GM12865 (cell line): ENCODE measurements at regions not wholly inside any gene's neighbourhood (a gene's known extent, or its start where the extent isn't known, plus 50 kb on each side); places are given as distances from the start of the nearest gene placed in this dataset.
"Not testable (repeated sequence)": the region's sequence is repeated elsewhere in the genome, so short reads cannot be mapped to it uniquely, and the experiment has no call there.

Experiments used
- DNase-seq: peaks from one replicate; pipeline ENCODE4 v3.0.0; 2010; ENCODE audit warnings: low read depth
- H3K4me3 ChIP-seq: 2 replicates; pipeline ENCODE4 v1.5.1; 2011; ENCODE audit warnings: mild to moderate bottlenecking, low read depth, low read length, control low read depth
- CTCF ChIP-seq: IDR thresholded peaks from 2 replicates; pipeline ENCODE4 v1.5.1; 2011; ENCODE audit warnings: low read length, control low read depth, low read depth, inconsistent platforms; ENCODE audit not compliant: insufficient read depth; ENCODE audit errors: missing control alignments

DNA sequence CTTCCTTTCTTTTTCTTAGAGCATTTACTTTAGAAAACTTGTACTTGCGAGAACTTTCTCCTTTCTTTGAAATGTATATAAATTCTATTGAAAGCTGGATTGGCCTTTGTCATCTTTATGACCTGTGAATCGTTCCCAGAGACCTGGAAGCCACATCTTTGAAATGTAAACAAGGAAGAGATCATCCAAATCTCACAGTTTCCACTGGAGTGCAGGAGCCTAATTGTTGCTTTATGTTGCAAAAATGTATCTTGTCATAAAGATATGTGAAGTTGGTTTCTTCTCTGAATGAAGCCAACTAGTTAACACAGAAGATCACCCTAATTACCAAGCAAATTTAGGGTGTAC lies 1101.8 kb downstream of the TAF11L14 start:
- DNase-seq = no peak
- H3K4me3 ChIP-seq = no peak overlapping the region
- TF ChIP-seq CTCF = no peak

DNA sequence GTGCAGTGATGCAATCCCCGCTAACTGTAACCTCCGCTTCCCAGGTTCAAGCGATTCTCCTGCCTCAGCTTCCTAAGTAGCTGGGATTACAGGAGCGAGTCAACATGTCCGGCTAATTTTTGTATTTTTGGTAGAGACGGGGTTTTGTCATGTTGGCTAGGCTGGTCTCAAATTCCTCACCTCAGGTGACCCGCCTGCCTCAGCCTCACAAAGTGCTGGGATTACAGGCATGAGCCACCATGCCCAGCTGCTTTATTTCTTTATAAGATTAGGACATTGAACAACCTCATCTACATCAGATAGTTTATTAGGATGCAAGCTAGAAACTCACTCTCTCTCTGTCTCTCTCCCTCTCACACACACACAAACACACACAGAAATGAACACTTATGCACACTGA lies 1102.5 kb downstream of the TAF11L14 start:
- H3K4me3 ChIP-seq, DNase-seq: not testable (repeated sequence)

- TF ChIP-seq CTCF = no peak
- no peak for DNase-seq
- no peak overlapping the region for H3K4me3 ChIP-seq
Measured at GRCh38 chr5:18740301-18740700, 1106.0 kb downstream of the TAF11L14 start.

DNA sequence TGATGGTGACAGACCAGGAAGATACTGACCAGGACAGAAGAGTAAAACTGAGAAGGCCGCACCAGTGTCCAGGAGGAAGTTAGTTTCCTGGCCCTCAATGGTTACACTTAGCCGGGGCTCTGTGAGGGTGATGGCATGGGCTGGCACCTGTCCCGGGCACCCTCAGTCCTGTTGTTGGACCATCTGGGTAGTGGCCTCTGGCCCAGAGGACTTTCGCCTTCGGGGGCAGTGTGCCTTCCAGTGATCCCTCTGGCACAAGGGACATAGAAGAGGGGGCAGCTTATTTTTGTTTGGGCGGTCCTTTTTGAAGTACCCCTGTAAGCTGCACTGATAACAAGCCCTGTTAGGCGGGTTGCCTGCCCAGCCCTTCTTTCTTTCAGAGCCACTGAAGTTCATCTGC lies 1108.6 kb downstream of the TAF11L14 start:
- DNase-seq = no peak
- TF ChIP-seq CTCF = no peak
- no peak overlapping the region for H3K4me3 ChIP-seq

DNA sequence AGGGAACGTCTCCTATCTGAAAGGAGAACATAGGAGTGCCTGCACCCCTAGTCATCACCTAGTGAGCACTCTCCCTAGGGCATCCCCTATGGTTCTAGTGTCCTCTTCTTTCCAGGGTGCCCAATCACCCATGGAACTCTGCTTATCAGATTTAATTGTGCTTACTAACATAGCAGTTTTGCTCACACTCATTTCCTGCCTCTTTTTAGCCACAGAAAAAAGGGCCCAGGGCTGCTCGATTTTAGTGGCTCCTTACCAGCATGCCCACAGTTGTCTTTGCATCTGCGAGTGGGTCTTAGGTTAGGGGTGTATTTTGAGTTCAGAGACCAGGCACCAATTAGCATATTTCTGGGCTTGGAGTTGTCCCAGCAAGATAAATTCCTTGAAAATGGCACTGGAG lies 1110.2 kb downstream of the TAF11L14 start:
- DNase-seq = peak; percentile 30
- TF ChIP-seq CTCF = no peak
- H3K4me3 ChIP-seq = peak overlapping the region; percentile 92

DNA sequence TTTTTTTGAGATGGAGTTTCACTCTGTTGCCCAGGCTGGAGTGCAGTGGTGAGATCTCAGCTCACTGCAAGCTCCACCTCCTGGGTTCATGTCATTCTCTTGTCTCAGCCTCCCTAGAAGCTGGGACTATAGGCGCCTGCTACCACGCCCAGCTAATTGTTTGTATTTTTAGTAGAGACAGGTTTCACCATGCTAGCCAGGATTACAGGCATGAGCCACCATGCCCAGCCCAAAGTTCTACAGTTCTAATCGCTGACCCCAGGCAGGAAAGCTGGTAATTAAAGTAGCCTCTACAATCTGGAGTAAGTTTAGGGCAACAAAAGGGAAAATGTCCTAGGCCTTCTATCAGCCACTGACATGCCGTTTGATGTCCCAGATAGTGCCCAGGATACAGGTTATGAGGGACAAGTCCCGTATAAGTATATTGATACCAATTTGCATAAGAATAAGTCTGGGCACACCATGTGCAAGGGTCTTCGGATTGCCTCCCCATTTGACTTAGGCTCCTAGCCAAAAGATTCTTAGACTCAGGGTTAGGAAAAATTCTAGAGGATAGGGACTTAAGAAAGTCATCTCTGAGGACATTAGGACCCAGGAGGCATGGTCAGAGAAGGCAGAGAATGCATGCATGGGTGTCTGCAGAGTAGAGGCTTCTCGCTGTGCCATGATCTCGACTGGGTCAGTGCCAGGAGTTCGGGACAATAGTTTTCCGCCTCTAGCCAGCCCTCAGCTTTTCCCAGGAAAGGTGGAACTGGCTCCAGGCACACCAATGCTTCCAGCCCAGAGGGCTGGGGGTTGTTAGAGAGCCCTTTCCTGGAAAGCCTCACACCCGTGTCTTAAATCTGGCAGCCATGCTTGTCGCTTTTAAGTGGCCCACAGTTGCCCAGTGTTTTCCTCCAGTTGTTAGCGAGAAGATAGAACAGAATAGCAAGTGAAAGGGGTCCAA lies 1111.1 kb downstream of the TAF11L14 start:
- peak; percentile 79 for DNase-seq
- peak overlapping the region; percentile 92 for H3K4me3 ChIP-seq
- no peak for TF ChIP-seq CTCF

GRCh38 chr5:18745988-18746615 lies 1111.8 kb downstream of the TAF11L14 start:
- peak; percentile 91 for DNase-seq
- TF ChIP-seq CTCF = no peak
- H3K4me3 ChIP-seq = peak overlapping the region; percentile 92
